Stimulated activated CD4-positive, alpha-beta T cell treated with anti-CD3 and anti-CD28 coated beads, Interleukin-1b, Interleukin-23, amount 100 ng/mL, for 1 hour (primary cell): ENCODE measurements at regions not wholly inside any gene's neighbourhood (a gene's known extent, or its start where the extent isn't known, plus 50 kb on each side); places are given as distances from the start of the nearest gene placed in this dataset.

Experiments used
- DNase-seq, 2 donors: peaks; one replicate each; pipeline ENCODE4 v3.0.0-alpha.2; 2020; ENCODE audit warnings: low read depth in 2 of 2

GRCh38 chr5:175168882-175169507, 275.0 kb downstream of the DRD1 start:
- DNase-seq = no peak

- no peak for DNase-seq
Measured at GRCh38 chr5:175166026-175166425, 278.0 kb downstream of the DRD1 start.

GRCh38 chr5:175163586-175164275, 280.3 kb downstream of the DRD1 start:
- no peak for DNase-seq

- DNase-seq = no peak
Measured at GRCh38 chr5:175162036-175162435, 281.9 kb downstream of the DRD1 start.

- DNase-seq = no peak
Measured at GRCh38 chr5:175159956-175160355, 284.0 kb downstream of the DRD1 start.

GRCh38 chr5:175148636-175149172, 295.3 kb downstream of the DRD1 start:
- no peak for DNase-seq

GRCh38 chr5:175146733-175147132, 297.2 kb downstream of the DRD1 start:
- DNase-seq = no peak

- no peak for DNase-seq
Measured at GRCh38 chr5:175141421-175141820, 302.6 kb downstream of the DRD1 start.

- no peak for DNase-seq
Measured at GRCh38 chr5:175133185-175133584, 310.8 kb downstream of the DRD1 start.

- no peak for DNase-seq
Measured at GRCh38 chr5:175131432-175131831, 312.6 kb downstream of the DRD1 start.

- DNase-seq = no peak
Measured at GRCh38 chr5:175129619-175130018, 314.4 kb downstream of the DRD1 start.

GRCh38 chr5:175129121-175129520, 314.9 kb downstream of the DRD1 start:
- DNase-seq = no peak

GRCh38 chr5:175124821-175125220, 319.2 kb downstream of the DRD1 start:
- no peak for DNase-seq

- no peak for DNase-seq
Measured at GRCh38 chr5:175124251-175124813, 319.6 kb downstream of the DRD1 start.

- no peak for DNase-seq
Measured at GRCh38 chr5:175123542-175123941, 320.4 kb downstream of the DRD1 start.

GRCh38 chr5:175121457-175121856, 322.5 kb downstream of the DRD1 start:
- DNase-seq = no peak

- no peak for DNase-seq
Measured at GRCh38 chr5:175120412-175120811, 323.6 kb downstream of the DRD1 start.

GRCh38 chr5:175118700-175119309, 325.2 kb downstream of the DRD1 start:
- DNase-seq = no peak

GRCh38 chr5:175116466-175117048, 327.4 kb downstream of the DRD1 start:
- DNase-seq = no peak

- no peak for DNase-seq
Measured at GRCh38 chr5:175115831-175116230, 328.2 kb downstream of the DRD1 start.

- no peak for DNase-seq
Measured at GRCh38 chr5:175113947-175114346, 330.0 kb downstream of the DRD1 start.

- no peak for DNase-seq
Measured at GRCh38 chr5:175109058-175109755, 334.8 kb downstream of the DRD1 start.
